SK-N-SH (cell line): ENCODE measurements at regions not wholly inside any gene's neighbourhood (a gene's known extent, or its start where the extent isn't known, plus 50 kb on each side); places are given as distances from the start of the nearest gene placed in this dataset.

Experiments used
- CTCF ChIA-PET: fragments of 300-600, 350-600 bp; formaldehyde crosslinking; extraction: SDS; loops from one replicate; lab custom pipeline; 2021; lab: Yijun Ruan, JAX
- POLR2A ChIA-PET: fragments of 350-600 bp; sonication (Branson Sonifier 250); formaldehyde crosslinking; extraction: SDS; loops from one replicate; lab custom pipeline; 2020; ENCODE audit warnings: antibody characterized with exemption, inconsistent platforms; lab: Yijun Ruan, JAX
- DNase-seq: peaks from one replicate; pipeline ENCODE4 v3.0.0; 2012
- H2AFZ ChIP-seq: fragments of 200-600 bp; sonication (generic); 2 replicates; pipeline ENCODE4 v1.8.1; 2016; ENCODE audit warnings: antibody characterized with exemption, mild to moderate bottlenecking, low read depth
- H3F3A ChIP-seq: fragments of 200-600 bp; sonication (generic); replicated peaks from 2 replicates; pipeline ENCODE3; 2016; ENCODE audit warnings: antibody characterized with exemption, mild to moderate bottlenecking; ENCODE audit not compliant: insufficient read depth
- H3K27ac ChIP-seq, 2 experiments: fragments of 200-500 bp in 1 of 2; fragments of 200-600 bp in 1 of 2; sonication (Bioruptor generic) in 1 of 2; sonication (generic), shearing (Covaris generic) in 1 of 2; 2 replicates each; pipeline versions ENCODE4 v1.5.1 to v1.6.1; 2014 to 2016; ENCODE audit warnings: low read depth in 2 of 2, inconsistent platforms in 1 of 2, low read length in 1 of 2, mild to moderate bottlenecking in 1 of 2, mixed read lengths in 1 of 2
- H3K27me3 ChIP-seq: fragments of 200-600 bp; sonication (generic), shearing (Covaris generic); 2 replicates; pipeline ENCODE4 v1.6.1; 2016; ENCODE audit warnings: mixed run types; ENCODE audit not compliant: insufficient read depth
- H3K36me3 ChIP-seq, 2 experiments: fragments of 200-500 bp in 1 of 2; fragments of 200-600 bp in 1 of 2; sonication (Bioruptor generic) in 1 of 2; sonication (generic) in 1 of 2; replicated peaks in 1 of 2; 2 replicates each; pipeline versions ENCODE3 to v1.5.1; 2014 to 2016; ENCODE audit warnings: low read length in 1 of 2, mild to moderate bottlenecking in 1 of 2; ENCODE audit not compliant: insufficient read depth in 2 of 2, control insufficient read depth in 1 of 2
- H3K4me1 ChIP-seq, 2 experiments: fragments of 200-500 bp in 1 of 2; fragments of 200-600 bp in 1 of 2; sonication (Bioruptor generic) in 1 of 2; sonication (generic), shearing (Covaris generic) in 1 of 2; 2 replicates each; pipeline versions ENCODE4 v1.5.1 to v1.6.1; 2014 to 2016; ENCODE audit warnings: low read depth in 1 of 2, low read length in 1 of 2, mixed run types in 1 of 2; ENCODE audit not compliant: insufficient read depth in 2 of 2, control insufficient read depth in 1 of 2
- H3K4me2 ChIP-seq: fragments of 200-600 bp; sonication (generic), shearing (Covaris generic); 2 replicates; pipeline ENCODE4 v1.6.1; 2017; ENCODE audit warnings: mixed run types
- H3K4me3 ChIP-seq, 2 experiments: fragments of 200-500 bp in 1 of 2; fragments of 200-600 bp in 1 of 2; sonication (Bioruptor generic) in 1 of 2; sonication (generic), shearing (Covaris generic) in 1 of 2; 2 replicates each; pipeline versions ENCODE4 v1.5.1 to v1.8.1; 2014 to 2016; ENCODE audit warnings: low read depth in 2 of 2, inconsistent platforms in 1 of 2, low read length in 1 of 2, mild to moderate bottlenecking in 1 of 2, mixed read lengths in 1 of 2, moderate library complexity in 1 of 2
- H3K79me2 ChIP-seq: fragments of 200-600 bp; sonication (generic); 2 replicates; pipeline ENCODE4 v1.8.1; 2017; ENCODE audit warnings: mild to moderate bottlenecking; ENCODE audit not compliant: insufficient read depth
- H3K9ac ChIP-seq: fragments of 200-600 bp; sonication (generic); 2 replicates; pipeline ENCODE4 v1.6.1; 2017; ENCODE audit warnings: mixed run types
- H3K9me2 ChIP-seq: fragments of 200-600 bp; sonication (generic); 2 replicates; pipeline ENCODE4 v1.6.1; 2017; ENCODE audit warnings: mixed run types
- H3K9me3 ChIP-seq: fragments of 200-600 bp; sonication (generic); 2 replicates; pipeline ENCODE4 v1.6.1; 2017; ENCODE audit warnings: mixed run types, mild to moderate bottlenecking, moderate library complexity
- H4K20me1 ChIP-seq: fragments of 200-600 bp; sonication (generic); 2 replicates; pipeline ENCODE4 v1.6.1; 2017; ENCODE audit warnings: mild to moderate bottlenecking, mixed run types; ENCODE audit not compliant: insufficient read depth
- CHD2 ChIP-seq: fragments of 150-350 bp; IDR thresholded peaks from 2 replicates; pipeline ENCODE4 v1.6.1; 2018; ENCODE audit warnings: low read length; ENCODE audit not compliant: partially characterized antibody
- CTCF ChIP-seq: fragments of 200-600 bp; sonication (generic); IDR thresholded peaks from 2 replicates; pipeline ENCODE4 v1.6.1; 2017; ENCODE audit warnings: antibody characterized with exemption, mild to moderate bottlenecking, moderate library complexity
- ELF1 ChIP-seq: IDR thresholded peaks from 2 replicates; pipeline ENCODE4 v1.4.0; 2012
- EP300 ChIP-seq, 2 experiments: IDR thresholded peaks; 2 replicates each; pipeline versions ENCODE4 v1.4.0 to v1.6.1; 2012; ENCODE audit warnings: borderline replicate concordance in 1 of 2, low read depth in 1 of 2, low read length in 1 of 2
- FOSL2 ChIP-seq: IDR thresholded peaks from 2 replicates; pipeline ENCODE4 v1.4.0; 2012; ENCODE audit warnings: low read depth, mild to moderate bottlenecking, moderate library complexity, borderline replicate concordance
- GATA2 ChIP-seq: sonication (generic); formaldehyde crosslinking; IDR thresholded peaks from 2 replicates; pipeline ENCODE4 v1.5.0; 2020; ENCODE audit warnings: mild to moderate bottlenecking, missing genetic modification reagents
- JUND ChIP-seq: IDR thresholded peaks from 2 replicates; pipeline ENCODE4 v1.4.0; 2012
- MAX ChIP-seq: IDR thresholded peaks from 2 replicates; pipeline ENCODE4 v1.4.0; 2012; ENCODE audit warnings: low read depth
- MEF2A ChIP-seq: IDR thresholded peaks from 2 replicates; pipeline ENCODE4 v1.4.0; 2012; ENCODE audit warnings: low read depth, borderline replicate concordance
- MXI1 ChIP-seq: IDR thresholded peaks from 2 replicates; pipeline ENCODE4 v1.6.1; 2012; ENCODE audit warnings: mild to moderate bottlenecking, low read depth, low read length, improper control_type of control experiment
- NFIC ChIP-seq: IDR thresholded peaks from 2 replicates; pipeline ENCODE4 v1.4.0; 2012; ENCODE audit warnings: borderline replicate concordance
- RCOR1 ChIP-seq: fragments of 150-350 bp; IDR thresholded peaks from 2 replicates; pipeline ENCODE4 v1.6.1; 2017; ENCODE audit warnings: antibody characterized with exemption, low read length
- REST ChIP-seq: IDR thresholded peaks from 2 replicates; pipeline ENCODE4 v1.6.1; 2012; ENCODE audit warnings: mild to moderate bottlenecking, low read depth, low read length, moderate library complexity
- RFX5 ChIP-seq: IDR thresholded peaks from 2 replicates; pipeline ENCODE4 v1.6.1; 2012; ENCODE audit warnings: mild to moderate bottlenecking, improper control_type of control experiment, low read length
- RXRA ChIP-seq: IDR thresholded peaks from 2 replicates; pipeline ENCODE4 v1.4.0; 2012; ENCODE audit warnings: low read depth, mild to moderate bottlenecking, borderline replicate concordance
- SIN3A ChIP-seq: IDR thresholded peaks from 2 replicates; pipeline ENCODE4 v1.6.1; 2012; ENCODE audit warnings: low read depth, mild to moderate bottlenecking, low read length, moderate library complexity, borderline replicate concordance
- SMC3 ChIP-seq: IDR thresholded peaks from 2 replicates; pipeline ENCODE4 v1.6.1; 2012; ENCODE audit warnings: low read depth, low read length, improper control_type of control experiment
- TCF12 ChIP-seq: IDR thresholded peaks from 2 replicates; pipeline ENCODE4 v1.4.0; 2012
- USF1 ChIP-seq: IDR thresholded peaks from 2 replicates; pipeline ENCODE4 v1.4.0; 2012; ENCODE audit warnings: low read depth, borderline replicate concordance
- YY1 ChIP-seq: IDR thresholded peaks from 2 replicates; pipeline ENCODE4 v1.4.0; 2012; ENCODE audit warnings: low read depth, mild to moderate bottlenecking
- WGBS: methylation state at CpG from one replicate; pipeline ENCODE4 v1.1.6; 2017; ENCODE audit warnings: low lambda C conversion rate; 5-methylcytosine and 5-hydroxymethylcytosine counted together

- POLR2A ChIA-PET, result no interaction called here
- no peak overlapping the region for H3K4me3 ChIP-seq
- no peak for DNase-seq
- no peaks in the 10 kb centered on the region; the same call in 1 of the 2 replicates for H3K27me3 ChIP-seq
- no peaks in the 10 kb centered on the region for H3F3A ChIP-seq
- CTCF ChIA-PET, result no interaction called here
- peaks cover 0 to 4% of the 10 kb centered on the region in 2 experiments; a peak in 1 of 4 replicates for H3K4me1 ChIP-seq
- TF ChIP-seq MEF2A (no peak), NFIC (no peak), REST (no peak), FOSL2 (no peak), TCF12 (no peak), GATA2 (no peak), RXRA (no peak), RFX5 (no peak), CHD2 (no peak), RCOR1 (no peak), EP300 (IDR thresholded peaks at IDR 0.05; ENCODE audit: borderline replicate concordance in 1 of 2, low read depth in 1 of 2, low read length in 1 of 2) (no peak), MXI1 (no peak)
- no peak overlapping the region for H3K27ac ChIP-seq
- H3K9ac ChIP-seq, result no peak overlapping the region
- no peaks in the 10 kb centered on the region for H3K9me3 ChIP-seq
- no peaks in the 10 kb centered on the region for H4K20me1 ChIP-seq
- no peaks in the 10 kb centered on the region for H3K9me2 ChIP-seq
- WGBS, result 2% methylated on average over 4 of the region's 4 CpGs
- H3K79me2 ChIP-seq, result no peaks in the 10 kb centered on the region
- H3K4me2 ChIP-seq, result no peak overlapping the region
- no peak overlapping the region for H2AFZ ChIP-seq
- H3K36me3 ChIP-seq, result no peaks in the 10 kb centered on the region
Measured at GRCh38 chr14:57937676-57938075, 71.8 kb upstream of the SLC35F4 start.

GRCh38 chr14:57933349-57933748 lies 67.5 kb upstream of the SLC35F4 start:
- POLR2A ChIA-PET, result no interaction called here
- H3K27me3 ChIP-seq, result no peaks in the 10 kb centered on the region; the same call in 1 of the 2 replicates
- H3K36me3 ChIP-seq, result no peaks in the 10 kb centered on the region
- H3K9me2 ChIP-seq, result no peaks in the 10 kb centered on the region
- H3F3A ChIP-seq, result no peaks in the 10 kb centered on the region
- H3K9ac ChIP-seq, result no peak overlapping the region
- H3K27ac ChIP-seq, result no peak overlapping the region
- DNase-seq, result no peak
- H3K4me2 ChIP-seq, result no peak overlapping the region
- H3K4me3 ChIP-seq, result no peak overlapping the region
- CTCF ChIA-PET, result no interaction called here
- no peaks in the 10 kb centered on the region for H4K20me1 ChIP-seq
- H3K4me1 ChIP-seq, result no peaks in the 10 kb centered on the region
- H3K9me3 ChIP-seq, result no peaks in the 10 kb centered on the region
- H2AFZ ChIP-seq, result no peak overlapping the region
- 13% methylated on average over 3 of the region's 3 CpGs for WGBS
- no peaks in the 10 kb centered on the region for H3K79me2 ChIP-seq
- TF ChIP-seq SMC3 (no peak), MXI1 (no peak), MAX (no peak), JUND (no peak), ELF1 (no peak), USF1 (no peak), REST (no peak), SIN3A (no peak), CTCF (no peak), MEF2A (no peak), YY1 (no peak), NFIC (no peak), RFX5 (no peak)
